22Rv1 (cell line): ENCODE measurements at regions not wholly inside any gene's neighbourhood (a gene's known extent, or its start where the extent isn't known, plus 50 kb on each side); places are given as distances from the start of the nearest gene placed in this dataset.

Experiments
- CTCF ChIP-seq: fragments of 450-650 bp; IDR thresholded peaks from 2 replicates; pipeline ENCODE4 v1.5.1; 2017; ENCODE audit warnings: mild to moderate bottlenecking
- ZFX ChIP-seq: fragments of 450-650 bp; IDR thresholded peaks from 2 replicates; pipeline ENCODE4 v1.6.1; 2017; ENCODE audit warnings: antibody characterized with exemption, borderline replicate concordance

- TF ChIP-seq CTCF (no peak), ZFX (no peak)
These were observed 361.3 kb upstream of the SOX9 start for GRCh38 chr17:71759422-71760060.
